ENCODE measurements at regions not wholly inside any gene's neighbourhood (a gene's known extent, or its start where the extent isn't known, plus 50 kb on each side); places are given as distances from the start of the nearest gene placed in this dataset.
A peak's percentile ranks its signal among the peaks of the same experiment; 100 is the strongest.
"Not testable (repeated sequence)": the region's sequence is repeated elsewhere in the genome, so short reads cannot be mapped to it uniquely, and the experiment has no call there.

- no peak for DNase-seq (ENCODE audit: low spot score)
Observed at GRCh38 chr10:65375528-65375927, 1550.3 kb upstream of the LRRTM3 start.

DNA sequence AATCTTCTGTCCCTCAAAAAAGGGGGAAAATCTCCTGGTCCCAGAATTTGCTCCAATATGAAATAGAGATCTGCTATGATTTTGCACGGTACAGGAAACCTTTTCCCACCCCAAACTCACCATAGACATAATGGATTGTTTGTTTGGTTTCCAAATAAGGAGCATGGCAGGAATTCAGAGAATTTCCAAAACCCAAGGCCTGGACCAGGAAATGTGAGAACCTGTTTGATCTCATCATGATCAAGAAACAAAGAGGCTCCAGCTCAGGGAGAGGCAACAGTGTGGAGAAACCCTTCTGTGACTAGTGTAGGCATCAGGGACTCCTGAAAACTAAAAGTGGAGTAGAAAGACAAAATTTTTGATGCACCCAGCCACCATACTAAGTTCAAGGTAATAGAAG is 1548.1 kb upstream of the LRRTM3 start:
- no peak for DNase-seq (ENCODE audit: low spot score)

- no peak for DNase-seq (ENCODE audit: low spot score)
Observed at GRCh38 chr10:65394502-65395297, 1531.1 kb upstream of the LRRTM3 start.

DNA sequence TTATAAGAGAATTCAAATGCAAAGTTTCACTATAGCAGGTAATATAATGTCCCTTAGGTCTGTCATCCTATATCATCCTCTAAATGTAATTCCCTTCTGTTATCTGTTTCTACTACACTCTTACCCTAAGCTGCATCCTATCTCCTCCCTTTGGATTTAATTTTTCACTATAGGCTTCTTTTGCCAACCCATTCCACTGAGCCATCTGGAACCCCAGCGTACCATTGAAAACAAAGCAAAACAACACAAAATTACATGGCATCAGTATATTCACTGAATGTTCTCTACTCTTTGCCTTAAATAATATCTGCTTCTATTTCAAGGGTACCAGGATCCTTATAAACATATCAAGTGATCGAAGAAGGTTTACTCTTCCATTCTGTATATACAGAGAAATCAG is 1530.2 kb upstream of the LRRTM3 start:
- no peak for DNase-seq (ENCODE audit: low spot score)

- DNase-seq (ENCODE audit: low spot score) = no peak
Observed at GRCh38 chr10:65396997-65397396, 1528.8 kb upstream of the LRRTM3 start.

- DNase-seq (ENCODE audit: low spot score) = no peak
Observed at GRCh38 chr10:65408401-65408800, 1517.4 kb upstream of the LRRTM3 start.

- DNase-seq (ENCODE audit: low spot score) = no peak
Observed at GRCh38 chr10:65413001-65413400, 1512.8 kb upstream of the LRRTM3 start.

GRCh38 chr10:65415318-65415717 is 1510.5 kb upstream of the LRRTM3 start:
- DNase-seq (ENCODE audit: low spot score) = no peak

DNA sequence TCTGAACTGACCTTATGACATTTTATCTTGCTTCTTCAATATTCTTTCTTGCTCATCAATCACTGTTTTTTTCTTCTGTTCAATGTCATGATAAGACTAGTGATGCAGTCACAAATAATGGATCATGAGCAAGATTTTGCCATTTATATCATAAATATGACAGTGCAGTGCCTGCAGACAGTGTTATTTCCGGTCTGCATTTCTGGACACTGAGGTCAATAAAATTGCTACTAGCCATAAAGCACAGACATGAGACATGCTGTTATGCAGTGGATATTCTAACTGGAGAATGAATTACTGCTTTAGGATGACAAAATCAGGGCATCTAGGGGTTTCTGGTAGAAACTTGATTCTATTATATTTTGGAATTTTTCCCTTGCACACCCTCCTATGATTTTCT is 1509.7 kb upstream of the LRRTM3 start:
- DNase-seq (ENCODE audit: low spot score) = no peak

GRCh38 chr10:65419629-65420028 is 1506.2 kb upstream of the LRRTM3 start:
- no peak for DNase-seq (ENCODE audit: low spot score)

DNA sequence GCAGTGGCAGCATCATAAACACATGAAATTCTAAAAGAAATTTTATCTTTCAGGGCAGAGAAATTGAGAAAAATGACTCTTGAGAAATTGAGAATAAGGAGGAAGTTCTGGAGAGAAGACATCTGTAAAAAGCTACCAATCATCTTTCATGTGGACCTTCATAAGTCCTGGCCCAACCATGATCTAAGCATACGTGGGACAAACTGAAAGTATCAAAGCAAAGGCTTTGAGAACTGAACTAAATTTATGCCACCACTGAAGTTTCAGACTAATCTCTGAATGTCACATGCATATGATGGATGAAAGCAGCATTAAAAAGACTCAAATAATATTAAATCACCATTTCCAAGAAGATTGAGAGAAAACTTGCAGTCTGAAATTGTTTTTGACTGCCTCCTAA is 1502.8 kb upstream of the LRRTM3 start:
- no peak for DNase-seq (ENCODE audit: low spot score)

DNA sequence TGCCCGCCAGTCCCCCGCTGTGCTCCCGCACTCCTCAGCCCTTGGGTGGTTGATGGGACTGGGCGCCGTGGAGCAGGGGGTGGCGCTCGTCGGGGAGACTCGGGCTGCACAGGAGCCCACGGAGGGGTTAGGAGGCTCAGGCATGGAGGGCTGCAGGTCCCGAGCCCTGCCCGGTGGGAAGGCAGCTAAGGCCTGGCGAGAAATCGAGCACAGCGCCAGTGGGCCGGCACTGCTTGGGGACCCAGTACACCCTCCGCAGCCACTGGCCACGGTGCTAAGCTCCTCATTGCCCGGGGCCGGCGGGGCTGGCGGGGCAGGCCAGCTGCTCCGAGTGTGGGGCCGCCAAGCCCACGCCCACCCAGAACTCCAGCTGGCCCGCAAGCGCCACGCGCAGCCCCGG is 1496.5 kb upstream of the LRRTM3 start:
- not testable (repeated sequence) for DNase-seq (ENCODE audit: low spot score)

- DNase-seq (ENCODE audit: low spot score) = no peak
Observed at GRCh38 chr10:65430979-65431378, 1494.9 kb upstream of the LRRTM3 start.

DNA sequence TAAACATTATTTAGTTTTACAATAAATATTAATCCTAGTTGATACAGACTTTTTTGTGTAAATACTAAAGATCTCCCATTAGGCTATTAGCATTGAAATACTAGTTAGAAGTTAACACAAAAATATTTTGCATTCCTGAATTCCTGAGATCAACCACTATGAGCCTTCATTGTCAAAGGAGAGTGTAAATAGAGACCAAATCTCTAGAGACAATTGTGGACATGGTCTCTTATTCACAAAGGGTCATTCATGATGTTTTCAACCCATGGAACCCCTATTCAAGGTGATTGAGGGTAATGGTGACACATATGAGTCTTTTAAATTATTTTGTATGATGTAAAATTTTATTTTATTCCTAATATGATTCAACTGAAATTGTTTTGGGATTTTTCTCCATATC is 1454.8 kb upstream of the LRRTM3 start:
- no peak for DNase-seq (ENCODE audit: low spot score)

- no peak for DNase-seq (ENCODE audit: low spot score)
Observed at GRCh38 chr10:65482848-65483247, 1443.0 kb upstream of the LRRTM3 start.

DNA sequence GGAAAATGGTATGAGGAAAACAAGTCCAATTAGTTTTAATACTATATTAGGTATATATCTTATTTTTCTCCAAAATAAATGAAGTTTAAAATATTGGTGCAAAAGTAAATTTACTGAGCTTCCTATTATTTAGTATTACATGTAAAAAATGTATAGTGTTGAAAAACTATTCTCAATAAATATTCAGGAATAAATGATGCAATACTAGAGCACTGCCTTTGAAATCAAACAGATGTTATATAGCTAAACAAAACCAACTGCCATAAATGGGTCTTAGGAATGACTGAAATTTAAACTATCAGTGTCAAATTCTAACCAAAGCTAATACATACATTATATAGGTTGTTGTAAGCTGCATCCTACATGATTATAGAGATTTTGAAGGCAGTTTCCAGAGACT is 1434.0 kb upstream of the LRRTM3 start:
- DNase-seq (ENCODE audit: low spot score) = no peak

- DNase-seq (ENCODE audit: low spot score) = no peak
Observed at GRCh38 chr10:65496541-65496940, 1429.3 kb upstream of the LRRTM3 start.

GRCh38 chr10:65497837-65498236 is 1428.0 kb upstream of the LRRTM3 start:
- DNase-seq (ENCODE audit: low spot score) = no peak

GRCh38 chr10:65500716-65501115 is 1425.1 kb upstream of the LRRTM3 start:
- no peak for DNase-seq (ENCODE audit: low spot score)

DNA sequence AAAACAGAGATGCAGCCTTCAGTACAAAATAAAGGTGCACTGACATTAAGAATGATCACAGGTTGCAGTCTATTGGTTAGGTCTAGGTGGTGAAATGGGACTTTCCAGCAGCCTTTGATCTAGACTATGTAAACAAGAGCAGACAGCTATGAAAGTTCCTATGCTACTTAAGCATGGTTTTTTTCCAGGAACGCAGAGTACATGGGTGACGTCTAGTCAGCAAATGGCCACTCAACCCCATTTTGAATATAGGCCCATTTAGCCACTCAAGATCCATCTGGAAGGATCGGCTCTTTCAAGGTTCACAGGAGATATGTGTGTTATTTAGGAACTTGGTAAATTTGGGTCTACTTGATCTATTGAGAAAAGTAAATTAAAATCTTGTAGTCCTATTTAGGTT is 1424.6 kb upstream of the LRRTM3 start:
- DNase-seq (ENCODE audit: low spot score) = peak; percentile 14

DNA sequence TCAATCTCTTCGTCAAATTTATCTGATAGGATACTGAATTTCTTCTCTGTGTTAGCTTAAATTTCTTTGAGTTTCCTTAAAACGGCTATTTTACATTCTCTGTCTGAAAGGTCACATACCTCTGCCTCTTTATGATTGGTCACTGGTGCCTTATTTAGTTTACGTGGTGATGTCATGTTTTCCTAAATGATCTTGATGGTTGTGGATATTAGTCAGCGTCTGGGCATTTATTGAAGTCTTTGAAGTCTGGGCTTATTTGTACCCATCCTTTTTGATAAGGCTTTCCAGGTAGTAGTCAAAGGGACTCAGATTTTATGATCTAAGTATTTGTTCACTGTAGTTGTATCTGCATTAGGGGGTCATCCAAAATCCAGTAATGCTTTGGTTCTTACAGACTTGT is 1407.5 kb upstream of the LRRTM3 start:
- no peak for DNase-seq (ENCODE audit: low spot score)

DNA sequence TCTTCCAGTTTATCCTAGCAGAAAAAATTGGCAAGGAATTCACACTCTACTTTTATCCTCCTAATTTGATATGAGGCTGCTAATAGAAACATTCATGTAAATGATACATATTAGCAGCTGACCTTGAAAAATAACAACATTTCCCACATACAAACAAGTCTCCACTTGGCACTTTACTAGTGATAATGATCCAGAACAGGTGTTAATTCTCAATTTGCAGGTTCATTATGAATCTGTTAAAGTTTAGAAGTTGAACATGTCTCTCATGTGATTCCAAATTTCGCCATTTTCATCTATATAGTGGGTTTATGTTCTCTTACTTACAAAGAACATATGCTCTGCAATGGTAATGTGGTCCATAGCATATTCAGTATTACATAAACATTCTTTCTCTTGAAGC is 1396.8 kb upstream of the LRRTM3 start:
- no peak for DNase-seq (ENCODE audit: low spot score)

DNA sequence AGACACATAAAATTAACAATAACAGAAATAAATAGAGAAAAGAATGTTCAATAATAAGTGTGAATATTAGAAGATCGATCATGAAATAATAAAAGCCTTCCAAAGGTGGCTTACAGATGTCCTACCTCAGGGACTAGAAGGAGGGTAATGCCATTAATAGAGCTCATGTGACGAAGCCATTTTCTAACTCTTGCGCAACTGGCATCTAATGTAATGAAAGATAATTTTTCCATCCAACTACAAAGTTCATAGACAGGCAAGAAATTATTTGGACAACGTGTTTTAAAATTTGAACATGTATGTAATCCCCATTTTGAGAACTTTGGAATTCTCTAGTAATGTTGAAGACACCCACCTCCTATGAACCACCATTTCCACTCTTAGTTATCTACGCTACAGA is 1394.3 kb upstream of the LRRTM3 start:
- DNase-seq (ENCODE audit: low spot score) = no peak

GRCh38 chr10:65534771-65535170 is 1391.1 kb upstream of the LRRTM3 start:
- DNase-seq (ENCODE audit: low spot score) = no peak
